ENCODE measurements at regions not wholly inside any gene's neighbourhood (a gene's known extent, or its start where the extent isn't known, plus 50 kb on each side); places are given as distances from the start of the nearest gene placed in this dataset.

DNA sequence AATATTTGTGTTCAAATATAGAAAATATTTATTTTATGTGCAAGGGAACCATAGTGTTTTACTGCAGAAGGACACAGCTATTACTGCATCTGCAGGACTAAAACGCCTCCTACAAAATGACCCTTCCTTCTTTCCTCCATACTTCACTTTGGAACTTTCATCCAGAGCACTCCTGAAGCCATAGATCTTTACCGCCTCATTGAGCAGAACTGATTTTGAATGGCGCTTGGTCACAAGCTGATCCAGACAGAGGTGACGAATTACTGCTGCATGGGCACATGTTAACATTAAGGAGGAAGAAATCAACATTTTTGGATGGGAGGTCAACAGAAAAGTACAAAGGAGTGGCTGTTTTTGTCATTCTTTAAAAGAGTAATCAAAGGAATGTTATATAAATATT lies 931.6 kb downstream of the NCAM2 start:
- H4K20me1 ChIP-seq (ENCODE audit: insufficient read depth, low read length): no peaks in the 10 kb centered on the region
- H3K9ac ChIP-seq (ENCODE audit: low read length): no peak overlapping the region
- no peaks in the 10 kb centered on the region for H3K36me3 ChIP-seq (replicated peaks; ENCODE audit: low read depth, low read length)
- H3K9me3 ChIP-seq (ENCODE audit: insufficient read depth, low read length): no peaks in the 10 kb centered on the region
- TF ChIP-seq CTCF (IDR thresholded peaks at IDR 0.05; ENCODE audit: low read depth, low read length) (no peak), EZH2phosphoT487 (IDR thresholded peaks at IDR 0.05; ENCODE audit: low read depth) (no peak)
- no peaks in the 10 kb centered on the region for H3K27me3 ChIP-seq (ENCODE audit: low read depth, low read length)
- H3K27ac ChIP-seq (ENCODE audit: low read length): no peak overlapping the region
- no peaks in the 10 kb centered on the region for H3K79me2 ChIP-seq (ENCODE audit: low read length)
- no peak overlapping the region for H2AFZ ChIP-seq (ENCODE audit: low read depth, low read length)
- no peaks in the 10 kb centered on the region for H3K4me1 ChIP-seq (ENCODE audit: low read length)
- H3K4me2 ChIP-seq (ENCODE audit: low read length): no peak overlapping the region
- no peak overlapping the region for H3K4me3 ChIP-seq (ENCODE audit: low read length)

- Histone ChIP-seq H3K9ac (ENCODE audit: low read length) (no peak overlapping the region), H4K20me1 (ENCODE audit: insufficient read depth, low read length) (no peaks in the 10 kb centered on the region), H2AFZ (ENCODE audit: low read depth, low read length) (no peak overlapping the region), H3K4me2 (ENCODE audit: low read length) (no peak overlapping the region), H3K27ac (ENCODE audit: low read length) (no peak overlapping the region), H3K4me1 (ENCODE audit: low read length) (no peaks in the 10 kb centered on the region), H3K36me3 (replicated peaks; ENCODE audit: low read depth, low read length) (no peaks in the 10 kb centered on the region), H3K4me3 (ENCODE audit: low read length) (no peak overlapping the region), H3K79me2 (ENCODE audit: low read length) (no peaks in the 10 kb centered on the region), H3K9me3 (ENCODE audit: insufficient read depth, low read length) (no peaks in the 10 kb centered on the region), H3K27me3 (ENCODE audit: low read depth, low read length) (no peaks in the 10 kb centered on the region)
- TF ChIP-seq EZH2phosphoT487 (IDR thresholded peaks at IDR 0.05; ENCODE audit: low read depth) (no peak), CTCF (IDR thresholded peaks at IDR 0.05; ENCODE audit: low read depth, low read length) (no peak)
Measured at GRCh38 chr21:21952566-21952965, 954.4 kb downstream of the NCAM2 start.

- Histone ChIP-seq H3K27me3 (ENCODE audit: low read depth, low read length) (no peaks in the 10 kb centered on the region), H3K79me2 (ENCODE audit: low read length) (no peaks in the 10 kb centered on the region), H3K4me1 (ENCODE audit: low read length) (no peaks in the 10 kb centered on the region), H3K27ac (ENCODE audit: low read length) (no peak overlapping the region), H2AFZ (ENCODE audit: low read depth, low read length) (no peak overlapping the region), H3K4me2 (ENCODE audit: low read length) (no peak overlapping the region), H3K4me3 (ENCODE audit: low read length) (no peak overlapping the region), H4K20me1 (ENCODE audit: insufficient read depth, low read length) (no peaks in the 10 kb centered on the region), H3K9ac (ENCODE audit: low read length) (no peak overlapping the region), H3K9me3 (ENCODE audit: insufficient read depth, low read length) (no peaks in the 10 kb centered on the region), H3K36me3 (replicated peaks; ENCODE audit: low read depth, low read length) (no peaks in the 10 kb centered on the region)
- TF ChIP-seq CTCF (IDR thresholded peaks at IDR 0.05; ENCODE audit: low read depth, low read length) (no peak), EZH2phosphoT487 (IDR thresholded peaks at IDR 0.05; ENCODE audit: low read depth) (no peak)
Measured at GRCh38 chr21:21955204-21955603, 957.0 kb downstream of the NCAM2 start.

DNA sequence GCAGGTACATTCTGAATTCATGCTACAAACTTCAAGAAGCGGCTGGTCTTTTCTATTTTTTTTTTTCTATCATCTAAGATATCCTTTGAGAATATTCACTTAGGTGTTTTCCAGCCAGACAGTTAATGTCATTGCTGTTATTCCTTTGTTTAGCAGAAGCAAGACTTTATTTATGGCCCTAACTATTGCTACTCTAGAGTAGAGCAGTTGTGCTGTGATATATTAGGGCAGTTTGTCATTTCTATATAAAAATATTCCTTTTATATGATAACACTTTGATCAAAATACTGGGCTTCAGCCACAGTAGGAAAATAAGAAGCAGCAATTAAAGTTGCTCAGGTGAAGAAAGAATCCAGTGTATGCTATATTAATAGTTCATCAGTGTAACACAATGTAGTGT lies 959.3 kb downstream of the NCAM2 start:
- no peak overlapping the region for H3K4me2 ChIP-seq (ENCODE audit: low read length)
- no peak overlapping the region for H3K9ac ChIP-seq (ENCODE audit: low read length)
- H3K27ac ChIP-seq (ENCODE audit: low read length): no peak overlapping the region
- H3K4me1 ChIP-seq (ENCODE audit: low read length): no peaks in the 10 kb centered on the region
- H3K36me3 ChIP-seq (replicated peaks; ENCODE audit: low read depth, low read length): no peaks in the 10 kb centered on the region
- no peaks in the 10 kb centered on the region for H4K20me1 ChIP-seq (ENCODE audit: insufficient read depth, low read length)
- no peaks in the 10 kb centered on the region for H3K9me3 ChIP-seq (ENCODE audit: insufficient read depth, low read length)
- no peak overlapping the region for H3K4me3 ChIP-seq (ENCODE audit: low read length)
- TF ChIP-seq EZH2phosphoT487 (IDR thresholded peaks at IDR 0.05; ENCODE audit: low read depth): no peak
- no peak for TF ChIP-seq CTCF (IDR thresholded peaks at IDR 0.05; ENCODE audit: low read depth, low read length)
- no peaks in the 10 kb centered on the region for H3K27me3 ChIP-seq (ENCODE audit: low read depth, low read length)
- H2AFZ ChIP-seq (ENCODE audit: low read depth, low read length): no peak overlapping the region
- H3K79me2 ChIP-seq (ENCODE audit: low read length): no peaks in the 10 kb centered on the region

All from OCI-LY3 (cell line).